ENCODE measurements at regions not wholly inside any gene's neighbourhood (a gene's known extent, or its start where the extent isn't known, plus 50 kb on each side); places are given as distances from the start of the nearest gene placed in this dataset.
A peak's percentile ranks its signal among the peaks of the same experiment; 100 is the strongest.

DNA sequence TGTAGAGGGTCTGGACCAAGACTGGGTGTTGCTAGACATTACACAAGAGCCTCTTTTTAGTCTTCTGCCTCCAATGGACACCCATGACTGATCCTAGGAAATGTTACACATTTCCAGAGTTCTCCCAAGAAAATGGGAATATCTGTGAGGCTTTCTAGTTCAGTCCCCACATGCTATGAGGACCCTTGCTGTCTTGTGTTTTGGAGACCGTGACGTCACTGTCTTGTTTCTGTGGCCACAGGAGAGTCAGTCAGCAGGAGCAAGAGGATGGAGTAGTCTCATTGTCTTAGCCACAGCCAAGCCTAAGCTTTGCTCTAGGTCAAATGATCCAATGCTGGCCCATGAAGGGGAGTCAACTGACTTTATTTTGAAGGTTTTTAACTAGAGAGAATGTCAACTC, 820.1 kb upstream of the RBFOX1 start:
- no peak for DNase-seq

DNA sequence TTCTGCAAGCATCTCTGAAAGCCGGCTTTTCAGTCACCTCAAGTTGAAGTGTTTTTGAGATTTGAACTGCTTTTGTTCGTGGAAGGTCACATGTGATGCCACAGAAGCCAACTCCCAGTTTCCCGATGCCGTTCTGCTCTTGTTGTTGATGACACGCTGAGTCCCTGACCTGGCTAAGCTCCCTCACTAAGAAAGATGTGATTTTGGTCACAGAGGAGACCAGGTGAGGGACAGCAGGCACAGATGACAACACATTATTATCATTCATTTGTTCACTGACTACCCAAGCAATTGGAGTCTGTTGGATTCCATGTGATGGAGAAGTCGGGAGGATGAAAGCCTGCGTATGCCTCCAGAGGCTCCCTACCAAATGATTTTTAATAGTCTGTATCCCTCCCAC, 822.4 kb upstream of the RBFOX1 start:
- DNase-seq = no peak

DNA sequence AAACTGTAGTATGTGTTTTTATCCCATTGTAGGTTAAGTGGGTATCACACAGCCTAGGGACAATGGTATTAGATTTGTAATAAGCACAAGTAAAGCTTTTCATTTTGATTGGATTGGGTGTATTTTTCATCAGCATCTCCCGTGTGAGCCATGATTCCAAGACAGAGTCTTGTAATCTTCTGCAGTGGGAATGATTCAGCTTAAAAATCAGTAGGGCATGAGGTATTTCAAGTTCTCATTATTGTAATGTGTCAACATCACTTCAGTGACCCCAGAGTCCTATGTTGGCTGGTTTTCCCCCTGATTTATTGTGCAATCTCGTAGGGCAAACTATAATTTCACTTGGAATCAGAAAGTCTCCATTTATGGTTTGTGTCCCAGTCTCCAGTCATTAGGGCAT, 833.2 kb upstream of the RBFOX1 start:
- no peak for DNase-seq

- no peak for DNase-seq
Measured at GRCh38 chr16:6498858-6499257, 833.8 kb upstream of the RBFOX1 start.

GRCh38 chr16:6496996-6497395, 835.6 kb upstream of the RBFOX1 start:
- DNase-seq = no peak

- DNase-seq = peak in 1 of 3 donors; percentile 2
Measured at GRCh38 chr16:6495486-6496210, 837.0 kb upstream of the RBFOX1 start.

- no peak for DNase-seq
Measured at GRCh38 chr16:6494716-6495115, 837.9 kb upstream of the RBFOX1 start.

DNA sequence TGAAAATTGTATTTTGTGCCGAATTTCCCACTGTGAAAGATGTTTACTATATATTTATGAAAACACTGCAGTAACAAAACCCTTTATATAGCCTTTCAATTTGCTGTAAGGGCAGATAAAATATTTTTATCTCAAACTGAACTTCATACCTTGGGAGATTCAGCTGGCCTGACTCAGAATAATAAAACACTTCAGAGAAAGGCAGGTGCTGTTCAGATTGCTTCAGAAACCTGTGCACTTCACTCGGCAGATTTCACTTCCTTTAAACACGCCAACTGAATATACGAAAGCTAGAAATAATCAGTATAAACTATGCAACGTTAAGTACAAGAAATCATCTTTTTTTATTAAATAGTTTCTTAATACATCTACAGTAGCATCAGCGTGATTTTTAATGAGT, 839.1 kb upstream of the RBFOX1 start:
- DNase-seq = no peak

GRCh38 chr16:6492742-6493141, 839.9 kb upstream of the RBFOX1 start:
- no peak for DNase-seq

DNA sequence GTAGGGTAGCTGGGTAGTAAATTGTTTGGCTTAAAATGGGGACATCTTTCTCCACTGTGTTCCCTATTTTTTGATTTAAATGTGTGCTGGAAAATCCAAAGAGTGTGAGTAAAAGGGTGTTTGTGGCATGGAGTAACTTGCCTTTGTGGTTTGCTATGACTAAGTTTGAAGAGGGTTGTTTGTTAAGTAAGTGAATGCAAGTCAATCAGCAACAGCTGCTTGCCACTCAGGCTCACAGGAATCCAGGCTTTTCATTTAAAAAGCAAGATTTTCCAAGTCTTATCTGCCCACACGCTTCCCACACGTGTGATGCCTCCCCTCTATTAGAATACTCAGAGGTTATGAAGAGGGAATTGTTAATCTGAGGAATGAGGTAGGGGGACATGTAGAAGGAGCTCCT, 847.7 kb upstream of the RBFOX1 start:
- DNase-seq = no peak

DNA sequence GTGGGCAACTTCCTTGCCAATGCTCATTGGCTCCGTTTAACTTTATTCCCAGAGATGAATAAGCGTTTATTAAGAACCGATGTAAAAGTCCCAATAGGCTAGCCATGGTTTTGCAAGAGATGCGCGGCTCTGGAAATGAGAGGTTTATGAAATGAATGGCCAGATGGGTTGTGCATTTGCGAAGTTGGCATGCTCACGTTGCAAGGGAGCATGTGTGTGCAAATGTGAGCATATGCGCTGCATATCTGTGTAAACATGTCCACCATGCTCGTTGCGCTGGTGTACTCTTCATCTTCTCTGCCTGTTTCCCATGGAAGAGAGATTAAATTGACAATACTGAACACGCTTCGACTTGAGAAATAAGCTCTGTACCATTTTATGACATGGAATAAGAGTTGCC, 848.6 kb upstream of the RBFOX1 start:
- no peak for DNase-seq

DNA sequence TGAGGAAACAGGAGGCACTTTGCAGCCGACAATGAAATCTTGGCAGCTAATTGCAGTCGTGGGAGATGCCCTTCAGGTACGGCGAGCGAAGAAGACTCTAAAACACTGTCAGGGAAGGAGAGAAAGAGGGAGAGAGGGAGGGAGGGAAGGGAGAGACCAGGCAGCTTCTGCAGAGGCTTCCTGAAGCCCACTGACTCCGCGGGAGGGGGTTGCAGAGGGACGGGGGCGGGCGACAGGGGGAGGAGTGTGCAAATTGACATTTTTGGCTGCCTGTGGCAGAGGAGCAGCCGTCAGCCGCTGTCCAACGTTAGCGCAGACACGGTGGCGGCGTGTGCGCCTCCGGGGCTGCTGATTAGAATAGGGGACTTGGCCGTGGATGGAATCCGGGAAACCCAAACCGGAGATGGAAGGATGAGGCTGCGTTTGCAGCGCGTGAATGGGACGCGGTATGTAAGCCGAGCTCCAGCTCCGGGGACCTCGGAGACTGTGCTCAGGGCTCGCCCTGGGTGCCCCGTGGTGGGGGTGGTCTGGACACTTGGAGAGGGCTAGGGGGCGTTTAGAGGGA, 849.1 kb upstream of the RBFOX1 start:
- no peak for DNase-seq

DNA sequence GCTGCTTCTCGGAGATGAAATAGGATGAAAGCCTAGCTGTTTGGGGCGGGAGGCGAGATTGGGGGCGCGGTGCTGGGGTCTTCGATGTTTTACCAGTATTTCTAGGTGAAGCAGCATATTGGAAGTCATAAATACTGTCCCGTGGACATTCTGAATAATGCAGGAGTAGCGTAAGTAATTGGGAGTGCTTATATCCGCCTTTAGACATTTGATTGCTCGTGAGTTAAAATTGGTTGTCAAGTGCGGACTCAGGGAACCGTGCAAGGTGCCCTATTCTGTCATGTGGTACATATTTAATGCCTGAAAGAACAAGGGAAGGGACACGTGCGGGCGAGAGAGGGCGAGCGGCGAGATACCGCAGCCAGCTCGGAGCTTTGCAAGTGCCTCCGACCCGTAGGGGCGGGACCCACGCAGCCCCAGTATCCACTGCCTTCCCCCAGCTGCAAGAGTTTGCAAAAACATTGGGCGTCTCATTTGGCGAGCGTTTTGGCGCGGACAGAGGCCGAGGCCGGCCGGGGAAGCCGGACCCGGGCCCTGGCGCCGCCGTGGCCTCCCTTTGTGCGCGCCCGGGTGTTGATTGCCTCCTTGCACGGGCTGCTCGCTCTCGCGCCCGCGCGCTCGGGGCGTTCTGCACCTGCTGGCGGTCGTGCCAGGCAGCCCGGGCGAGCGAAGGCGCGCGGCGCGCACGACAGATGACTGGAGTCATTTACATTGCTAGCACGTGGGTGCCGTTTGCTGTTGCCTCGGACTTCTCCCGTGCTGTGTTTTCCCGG, 849.8 kb upstream of the RBFOX1 start:
- DNase-seq = no peak

DNA sequence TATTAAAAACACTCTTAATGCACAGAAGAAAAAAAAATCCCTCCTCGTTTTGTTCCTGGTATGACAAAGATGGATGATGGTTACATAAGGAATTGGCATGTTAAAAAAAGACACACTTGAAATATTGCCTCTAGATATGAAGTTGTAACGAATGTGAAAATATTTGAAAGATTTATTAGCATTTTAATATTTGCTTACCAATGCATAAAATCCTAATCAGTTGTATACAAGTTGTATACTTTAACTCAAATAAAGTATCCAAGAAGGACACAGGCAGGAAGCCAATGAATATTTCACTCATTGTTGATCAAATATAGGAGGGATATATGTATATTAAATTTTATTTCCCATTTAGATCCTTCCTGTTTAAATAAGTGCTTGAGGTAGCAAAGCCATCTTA, 850.8 kb upstream of the RBFOX1 start:
- DNase-seq = no peak

DNA sequence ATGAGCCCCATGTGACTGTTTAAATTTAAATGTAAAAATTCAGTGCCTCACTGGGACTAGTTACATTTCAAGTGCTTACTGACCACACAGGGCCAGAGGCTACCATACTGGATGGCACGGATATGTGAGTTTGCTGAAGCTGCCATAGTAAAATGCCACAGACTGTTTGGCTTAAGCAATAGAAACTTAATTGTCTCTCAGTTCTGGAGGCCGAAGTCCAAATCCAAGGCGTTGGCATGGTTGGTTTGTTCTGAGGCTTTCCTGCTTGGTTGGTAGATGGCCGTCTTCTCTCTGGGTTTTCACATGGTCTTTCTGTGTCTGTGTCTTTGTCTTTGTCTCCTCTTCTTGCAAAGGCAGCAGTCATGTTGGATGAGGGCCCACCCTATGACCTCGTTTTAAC, 878.9 kb upstream of the RBFOX1 start:
- no peak for DNase-seq

DNA sequence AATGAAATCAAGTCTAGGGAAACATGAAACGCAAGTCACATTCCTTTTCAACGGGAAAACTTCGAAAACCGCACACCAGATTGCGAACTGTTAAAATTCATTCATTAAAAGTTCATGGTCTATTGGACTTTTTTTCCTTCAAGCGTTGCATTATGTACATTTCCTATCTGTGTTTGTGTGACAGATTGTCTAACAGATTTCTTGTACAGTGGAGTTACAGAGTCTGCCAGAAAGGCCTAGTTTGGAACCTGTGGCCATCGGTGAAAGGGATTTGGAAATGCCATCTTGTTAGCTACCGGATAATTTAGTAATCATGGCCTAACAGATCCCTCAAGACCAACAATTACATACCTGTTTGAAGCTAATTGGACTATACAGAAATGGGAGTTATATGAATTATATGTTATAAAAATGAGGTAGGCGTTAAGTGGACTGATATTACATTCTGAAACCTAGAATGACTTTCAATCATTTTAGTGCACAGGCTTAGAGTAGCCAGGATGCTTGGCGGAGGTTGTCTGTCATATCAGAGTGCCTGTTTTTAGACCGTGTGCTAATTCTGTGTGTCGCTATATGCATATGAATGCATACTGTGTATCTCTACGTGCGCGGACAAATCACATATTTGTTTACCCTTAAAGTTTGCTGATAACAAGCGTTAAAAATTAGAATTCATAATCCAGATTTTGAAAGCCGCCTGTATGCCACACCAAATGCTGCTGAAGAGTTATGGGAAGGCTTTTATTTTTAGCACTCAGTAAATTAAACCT, 885.4 kb upstream of the RBFOX1 start:
- DNase-seq = no peak

- DNase-seq = no peak
Measured at GRCh38 chr16:6446370-6446769, 886.3 kb upstream of the RBFOX1 start.

DNA sequence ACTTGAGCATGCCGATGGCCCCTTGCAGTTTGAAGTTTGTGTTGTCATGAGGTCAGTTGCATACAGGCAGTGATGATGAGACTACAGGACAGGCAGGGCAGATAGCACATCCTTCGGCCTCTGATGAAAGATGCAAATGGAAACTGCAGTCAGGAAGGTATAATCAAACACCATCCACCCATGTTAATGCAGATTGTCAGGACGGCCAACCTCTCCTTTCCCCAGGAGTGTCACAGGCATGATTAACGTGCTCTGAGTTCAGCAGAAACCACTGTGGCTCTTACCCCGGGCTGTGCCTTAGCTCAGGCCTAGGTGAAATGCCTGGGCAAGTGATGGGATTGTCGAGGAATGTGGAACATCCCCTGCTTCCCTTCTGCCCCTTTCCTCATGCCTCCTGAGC, 893.5 kb upstream of the RBFOX1 start:
- DNase-seq = no peak

DNA sequence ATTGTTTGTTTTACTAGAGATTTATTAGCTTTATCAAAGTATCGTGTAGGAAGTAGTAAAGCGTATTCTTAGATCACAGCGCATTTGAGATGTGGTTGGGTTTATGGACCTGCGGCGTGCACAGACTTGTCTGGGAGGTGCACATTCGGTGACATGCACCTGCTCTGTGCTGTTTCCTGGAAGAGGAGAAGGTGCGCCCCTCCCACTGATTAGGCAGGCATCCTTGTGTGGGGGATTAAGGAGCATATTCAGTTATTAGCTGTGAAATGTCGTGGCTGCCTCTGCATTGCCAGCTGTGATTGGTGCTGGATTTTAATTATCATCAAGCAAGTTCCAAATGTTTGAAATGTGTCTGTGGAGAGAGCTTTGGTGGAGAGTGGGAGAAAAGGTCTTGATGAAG, 903.8 kb upstream of the RBFOX1 start:
- no peak for DNase-seq

DNA sequence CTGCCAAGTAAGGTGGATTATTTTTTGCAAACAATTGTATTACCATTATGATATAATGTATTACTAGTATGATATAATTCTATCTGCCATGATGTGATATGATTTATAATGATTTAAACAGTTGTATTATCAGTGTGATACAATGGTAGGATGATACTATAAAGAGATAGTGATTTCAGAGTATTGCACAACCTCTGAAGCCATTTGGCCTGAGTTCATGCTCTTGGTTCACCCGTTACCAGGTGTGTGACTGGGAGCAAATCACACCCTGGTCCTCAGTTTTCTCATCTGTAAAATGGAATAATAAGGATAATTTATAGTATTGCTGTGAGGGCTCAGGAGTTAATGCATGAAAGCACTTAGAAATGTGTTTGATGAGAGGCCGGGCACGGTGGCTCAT, 905.0 kb upstream of the RBFOX1 start:
- no peak for DNase-seq

- no peak for DNase-seq
Measured at GRCh38 chr16:6407596-6407995, 925.0 kb upstream of the RBFOX1 start.

- DNase-seq = peak in 1 of 3 donors; percentile 1
Measured at GRCh38 chr16:6406028-6406427, 926.6 kb upstream of the RBFOX1 start.

All from muscle of back (tissue), 3 donors.